Loucy (cell line): ENCODE measurements at regions not wholly inside any gene's neighbourhood (a gene's known extent, or its start where the extent isn't known, plus 50 kb on each side); places are given as distances from the start of the nearest gene placed in this dataset.

Experiments
- H2AFZ ChIP-seq: fragments of 200-600 bp; sonication (generic); 2 replicates; pipeline ENCODE4 v1.6.0; 2016; ENCODE audit warnings: antibody characterized with exemption, mild to moderate bottlenecking, low read length, moderate library complexity
- H3F3A ChIP-seq: fragments of 200-600 bp; 2 replicates; pipeline ENCODE4 v1.6.0; 2016; ENCODE audit warnings: antibody characterized with exemption, low read depth, mild to moderate bottlenecking
- H3K27me3 ChIP-seq: fragments of 200-600 bp; sonication (generic); 2 replicates; pipeline ENCODE4 v1.6.1; 2014; ENCODE audit warnings: low read length, mild to moderate bottlenecking; ENCODE audit not compliant: insufficient read depth, poor library complexity, severe bottlenecking
- H3K36me3 ChIP-seq: fragments of 200-600 bp; sonication (generic); 2 replicates; pipeline ENCODE4 v1.6.1; 2016; ENCODE audit warnings: low read length; ENCODE audit not compliant: insufficient read depth
- H3K4me1 ChIP-seq: fragments of 200-600 bp; sonication (generic); 2 replicates; pipeline ENCODE4 v1.5.1; 2014; ENCODE audit warnings: low read length, mild to moderate bottlenecking; ENCODE audit not compliant: insufficient read depth, poor library complexity, severe bottlenecking
- H3K4me2 ChIP-seq: fragments of 200-600 bp; sonication (generic); 2 replicates; pipeline ENCODE4 v1.6.0; 2014; ENCODE audit warnings: antibody characterized with exemption, low read length, low read depth, mild to moderate bottlenecking; ENCODE audit not compliant: poor library complexity, severe bottlenecking
- H3K4me3 ChIP-seq: fragments of 200-600 bp; sonication (generic); 2 replicates; pipeline ENCODE4 v1.5.1; 2014; ENCODE audit warnings: low read length, mild to moderate bottlenecking, mixed read lengths; ENCODE audit not compliant: poor library complexity, severe bottlenecking
- H3K79me2 ChIP-seq: fragments of 200-600 bp; sonication (generic); 2 replicates; pipeline ENCODE4 v1.6.1; 2014; ENCODE audit warnings: low read length; ENCODE audit not compliant: insufficient read depth
- H3K9ac ChIP-seq: fragments of 200-600 bp; sonication (generic); 2 replicates; pipeline ENCODE4 v1.6.0; 2014; ENCODE audit warnings: mild to moderate bottlenecking, low read depth, low read length, moderate library complexity; ENCODE audit not compliant: poor library complexity, severe bottlenecking
- H3K9me2 ChIP-seq: fragments of 200-600 bp; sonication (generic); replicated peaks from 2 replicates; pipeline ENCODE4 v1.6.1; 2016; ENCODE audit warnings: low read depth, low read length, mixed read lengths
- H3K9me3 ChIP-seq: fragments of 200-600 bp; sonication (generic); 2 replicates; pipeline ENCODE4 v1.6.1; 2014; ENCODE audit warnings: mild to moderate bottlenecking, antibody characterized with exemption, low read length, low read depth; ENCODE audit not compliant: insufficient read depth
- H4K20me1 ChIP-seq: fragments of 200-600 bp; sonication (generic); 2 replicates; pipeline ENCODE4 v1.6.0; 2014; ENCODE audit warnings: antibody characterized with exemption, low read length, mild to moderate bottlenecking; ENCODE audit not compliant: insufficient read depth, poor library complexity, severe bottlenecking
- EZH2phosphoT487 ChIP-seq: fragments of 200-600 bp; IDR thresholded peaks from 2 replicates; pipeline ENCODE4 v1.6.1; 2018; ENCODE audit warnings: antibody characterized with exemption, mild to moderate bottlenecking, moderate library complexity, borderline replicate concordance
- TF ChIP-seq, protein P1 (sequence below): fragments of 200-600 bp; sonication (generic); conservative IDR thresholded peaks from 2 replicates; pipeline ENCODE4 v1.5.1; 2014; ENCODE audit warnings: mild to moderate bottlenecking, antibody characterized with exemption, low read length

DNA sequence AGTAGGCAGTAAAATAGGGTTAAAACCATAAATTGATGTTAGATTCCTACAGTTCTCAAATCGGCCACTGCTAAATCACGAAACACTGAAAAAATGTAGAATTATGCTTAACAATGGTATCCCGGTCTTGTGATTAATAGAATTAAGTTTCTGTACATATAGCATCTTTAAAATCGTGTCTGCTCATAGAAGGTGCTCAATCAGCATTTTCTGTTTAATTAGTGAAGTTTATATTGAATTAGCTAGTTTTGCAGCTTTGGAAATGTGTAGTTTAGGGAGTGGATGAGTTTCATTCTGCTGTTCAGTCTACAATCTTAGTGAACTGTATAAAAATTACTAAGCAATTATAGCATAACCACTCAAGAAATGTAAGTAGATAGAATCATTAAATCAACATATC is 1075.8 kb upstream of the FLRT2 start:
- H3K4me3 ChIP-seq = no peak overlapping the region
- no peak overlapping the region for H3K9ac ChIP-seq
- no peaks in the 10 kb centered on the region for H3F3A ChIP-seq
- H3K36me3 ChIP-seq = no peaks in the 10 kb centered on the region
- no peak overlapping the region for H3K4me2 ChIP-seq
- H4K20me1 ChIP-seq = no peaks in the 10 kb centered on the region
- H3K79me2 ChIP-seq = no peaks in the 10 kb centered on the region
- H3K9me2 ChIP-seq = no peaks in the 10 kb centered on the region
- H3K27me3 ChIP-seq = no peaks in the 10 kb centered on the region
- TF ChIP-seq EZH2phosphoT487 = no peak
- TF ChIP-seq, protein P1, sequence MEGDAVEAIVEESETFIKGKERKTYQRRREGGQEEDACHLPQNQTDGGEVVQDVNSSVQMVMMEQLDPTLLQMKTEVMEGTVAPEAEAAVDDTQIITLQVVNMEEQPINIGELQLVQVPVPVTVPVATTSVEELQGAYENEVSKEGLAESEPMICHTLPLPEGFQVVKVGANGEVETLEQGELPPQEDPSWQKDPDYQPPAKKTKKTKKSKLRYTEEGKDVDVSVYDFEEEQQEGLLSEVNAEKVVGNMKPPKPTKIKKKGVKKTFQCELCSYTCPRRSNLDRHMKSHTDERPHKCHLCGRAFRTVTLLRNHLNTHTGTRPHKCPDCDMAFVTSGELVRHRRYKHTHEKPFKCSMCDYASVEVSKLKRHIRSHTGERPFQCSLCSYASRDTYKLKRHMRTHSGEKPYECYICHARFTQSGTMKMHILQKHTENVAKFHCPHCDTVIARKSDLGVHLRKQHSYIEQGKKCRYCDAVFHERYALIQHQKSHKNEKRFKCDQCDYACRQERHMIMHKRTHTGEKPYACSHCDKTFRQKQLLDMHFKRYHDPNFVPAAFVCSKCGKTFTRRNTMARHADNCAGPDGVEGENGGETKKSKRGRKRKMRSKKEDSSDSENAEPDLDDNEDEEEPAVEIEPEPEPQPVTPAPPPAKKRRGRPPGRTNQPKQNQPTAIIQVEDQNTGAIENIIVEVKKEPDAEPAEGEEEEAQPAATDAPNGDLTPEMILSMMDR = no peak
- no peaks in the 10 kb centered on the region for H3K9me3 ChIP-seq
- no peaks in the 10 kb centered on the region for H3K4me1 ChIP-seq
- no peak overlapping the region for H2AFZ ChIP-seq

DNA sequence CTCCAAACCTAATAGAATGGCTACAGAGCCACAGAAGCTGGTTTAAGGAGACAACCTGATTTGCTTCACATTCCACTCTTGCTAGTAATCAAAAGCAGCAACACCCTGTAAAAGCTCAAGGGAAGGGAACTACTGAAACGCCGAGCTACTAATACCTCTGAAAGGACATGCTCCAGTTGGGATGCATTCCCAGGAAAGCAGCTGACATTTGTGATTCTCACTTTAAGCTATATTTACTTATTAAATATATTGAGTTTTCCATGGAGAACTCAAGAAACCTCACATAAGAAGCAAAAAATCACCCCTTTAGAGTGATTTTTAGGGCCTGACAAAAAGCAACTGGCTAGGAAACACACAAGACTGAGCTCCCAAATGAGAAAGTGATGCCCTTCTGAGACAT is 1073.0 kb upstream of the FLRT2 start:
- no peak overlapping the region for H3K4me2 ChIP-seq
- no peaks in the 10 kb centered on the region for H3K9me3 ChIP-seq
- no peaks in the 10 kb centered on the region for H3K4me1 ChIP-seq
- H3K4me3 ChIP-seq = no peak overlapping the region
- H3F3A ChIP-seq = no peaks in the 10 kb centered on the region
- TF ChIP-seq, protein P1 = no peak
- TF ChIP-seq EZH2phosphoT487 = no peak
- no peak overlapping the region for H3K9ac ChIP-seq
- H3K79me2 ChIP-seq = no peaks in the 10 kb centered on the region
- no peak overlapping the region for H2AFZ ChIP-seq
- H3K36me3 ChIP-seq = no peaks in the 10 kb centered on the region
- no peaks in the 10 kb centered on the region for H3K27me3 ChIP-seq
- no peaks in the 10 kb centered on the region for H4K20me1 ChIP-seq
- no peaks in the 10 kb centered on the region for H3K9me2 ChIP-seq

DNA sequence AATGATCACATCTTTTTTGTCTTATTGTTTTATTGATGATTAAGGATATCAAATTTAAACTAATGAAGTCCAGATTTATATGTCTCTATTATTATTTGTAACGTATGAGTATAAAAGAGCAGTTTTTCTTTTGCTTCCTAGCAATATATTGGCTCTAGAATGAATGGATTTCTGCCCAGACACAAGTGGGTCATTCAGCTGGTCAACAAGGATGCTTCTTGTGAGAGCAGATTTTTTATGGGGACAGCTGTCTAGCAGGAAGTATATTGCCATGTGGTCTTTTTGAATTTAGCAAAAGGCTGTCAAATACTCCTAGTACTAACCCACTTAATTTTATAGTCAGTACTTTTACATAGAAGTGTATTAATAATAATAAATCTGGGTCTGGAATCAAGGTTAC is 1071.1 kb upstream of the FLRT2 start:
- Histone ChIP-seq H3K27me3 (no peaks in the 10 kb centered on the region), H3K9ac (no peak overlapping the region), H3K4me2 (no peak overlapping the region), H3K9me3 (no peaks in the 10 kb centered on the region), H3K36me3 (no peaks in the 10 kb centered on the region), H3K9me2 (no peaks in the 10 kb centered on the region), H3F3A (no peaks in the 10 kb centered on the region), H4K20me1 (no peaks in the 10 kb centered on the region), H2AFZ (no peak overlapping the region), H3K4me3 (no peak overlapping the region), H3K4me1 (no peaks in the 10 kb centered on the region), H3K79me2 (no peaks in the 10 kb centered on the region)
- TF ChIP-seq EZH2phosphoT487 = no peak
- TF ChIP-seq, protein P1 = no peak
